Dermis blood vessel endothelial cell (primary cell): ENCODE measurements at regions not wholly inside any gene's neighbourhood (a gene's known extent, or its start where the extent isn't known, plus 50 kb on each side); places are given as distances from the start of the nearest gene placed in this dataset.
A peak's percentile ranks its signal among the peaks of the same experiment; 100 is the strongest.
"Not testable (repeated sequence)": the region's sequence is repeated elsewhere in the genome, so short reads cannot be mapped to it uniquely, and the experiment has no call there.

Experiments
- DNase-seq: peaks from one replicate; pipeline ENCODE4 v3.0.0; 2010

DNA sequence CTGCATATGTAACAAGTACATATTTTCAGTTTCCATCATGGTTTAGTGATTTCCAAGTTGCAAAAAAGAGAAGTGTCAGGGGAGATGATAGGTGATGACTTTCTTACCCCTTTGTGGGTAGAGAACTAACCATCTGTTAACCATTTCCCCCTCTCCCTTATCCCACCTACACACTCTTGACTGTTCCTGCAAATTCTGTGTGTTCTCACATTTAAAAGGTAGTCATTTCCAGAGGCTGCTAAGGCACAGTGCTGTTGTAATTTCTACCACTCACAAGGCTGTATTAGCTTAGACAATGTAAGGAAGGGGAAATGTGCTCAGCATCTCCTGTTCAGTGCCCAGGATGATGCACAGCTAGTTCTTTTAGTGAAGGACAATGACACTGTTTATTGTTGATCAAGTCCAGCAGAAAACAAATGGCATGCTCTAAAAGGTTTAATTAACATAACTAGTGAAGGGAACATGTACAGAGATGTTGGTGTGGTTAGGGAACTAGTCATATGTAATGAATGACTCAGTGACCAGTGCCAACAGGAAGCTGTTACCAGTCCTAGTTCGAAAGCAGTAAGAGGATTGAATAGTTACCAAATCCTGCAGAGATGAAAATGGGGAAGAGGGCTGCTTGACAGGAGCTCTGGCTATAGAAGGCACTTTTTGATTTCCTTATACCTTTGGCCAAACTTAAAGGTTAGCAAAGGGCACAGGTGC, 165.1 kb downstream of the PLK2 start:
- peak; percentile 91 for DNase-seq

DNA sequence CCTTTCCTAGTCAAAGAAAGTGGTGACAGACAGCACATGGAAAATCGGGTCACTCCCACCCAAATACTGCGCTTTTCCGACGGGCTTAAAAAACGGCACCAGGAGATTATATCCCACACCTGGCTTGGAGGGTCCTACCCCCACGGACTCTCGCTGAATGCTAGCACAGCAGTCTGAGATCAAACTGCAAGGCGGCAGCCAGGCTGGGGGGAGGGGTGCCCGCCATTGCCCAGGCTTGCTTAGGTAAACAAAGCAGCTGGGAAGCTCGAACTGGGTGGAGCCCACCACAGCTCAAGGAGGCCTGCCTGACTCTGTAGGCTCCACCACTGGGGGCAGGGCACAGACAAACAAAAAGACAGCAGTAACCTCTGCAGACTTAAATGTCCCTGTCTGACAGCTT, 171.6 kb downstream of the PLK2 start:
- not testable (repeated sequence) for DNase-seq

DNA sequence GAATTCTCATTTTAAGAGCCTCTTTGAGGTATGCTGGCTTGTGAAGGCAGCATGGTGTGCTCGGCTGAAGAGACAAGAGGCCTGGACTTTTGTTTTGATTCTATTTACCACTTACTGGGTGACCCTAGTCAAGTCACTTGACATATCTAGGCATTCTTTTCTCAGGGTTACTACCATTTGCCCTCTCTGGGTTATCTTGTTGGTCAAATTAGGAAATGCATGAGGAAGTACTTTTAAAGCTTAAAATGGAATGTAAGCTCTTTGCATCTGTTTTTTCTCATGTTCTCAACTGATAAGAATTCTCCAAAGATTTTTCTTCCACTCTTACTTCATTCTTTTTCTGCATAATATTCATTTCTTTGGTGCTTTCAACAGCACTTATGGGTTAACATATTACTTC, 173.1 kb downstream of the PLK2 start:
- DNase-seq = no peak

DNA sequence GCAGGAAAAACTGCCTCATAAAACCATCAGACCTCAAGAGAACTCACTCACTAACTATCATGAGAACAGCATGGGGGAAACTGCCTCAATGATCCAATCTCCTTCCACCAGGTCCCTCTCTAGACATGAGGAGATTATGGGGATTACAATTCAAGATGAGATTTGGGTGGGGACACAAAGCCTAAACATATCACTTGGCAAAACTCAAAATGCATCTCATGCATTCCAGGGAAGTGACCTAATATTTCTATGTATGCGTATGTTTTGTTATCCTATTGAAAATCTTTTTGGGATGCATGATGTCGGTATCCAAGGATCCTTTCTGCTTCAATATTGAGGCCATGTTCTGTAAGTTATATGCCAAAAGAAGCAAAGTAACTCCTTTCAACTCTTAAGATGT, 174.0 kb downstream of the PLK2 start:
- DNase-seq = no peak

DNA sequence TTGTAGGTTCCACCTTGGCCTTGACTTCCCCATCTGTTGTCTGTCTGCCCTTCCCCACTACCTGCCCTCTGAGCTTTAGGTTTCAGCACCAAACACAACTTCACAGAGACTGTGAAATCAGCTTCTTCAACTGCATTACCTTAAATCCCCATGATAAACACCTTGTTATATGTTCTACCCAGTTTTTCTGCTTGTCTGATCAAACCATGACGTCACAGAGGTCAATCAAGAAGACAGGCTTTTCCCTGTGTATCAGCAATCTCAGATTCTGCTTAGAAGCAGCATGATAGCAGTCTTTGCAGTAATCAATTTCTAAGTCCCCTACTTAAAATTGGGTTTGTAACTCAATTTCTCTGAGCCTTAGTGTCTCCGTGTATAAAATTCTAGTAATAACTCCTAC, 175.0 kb downstream of the PLK2 start:
- DNase-seq = no peak

DNA sequence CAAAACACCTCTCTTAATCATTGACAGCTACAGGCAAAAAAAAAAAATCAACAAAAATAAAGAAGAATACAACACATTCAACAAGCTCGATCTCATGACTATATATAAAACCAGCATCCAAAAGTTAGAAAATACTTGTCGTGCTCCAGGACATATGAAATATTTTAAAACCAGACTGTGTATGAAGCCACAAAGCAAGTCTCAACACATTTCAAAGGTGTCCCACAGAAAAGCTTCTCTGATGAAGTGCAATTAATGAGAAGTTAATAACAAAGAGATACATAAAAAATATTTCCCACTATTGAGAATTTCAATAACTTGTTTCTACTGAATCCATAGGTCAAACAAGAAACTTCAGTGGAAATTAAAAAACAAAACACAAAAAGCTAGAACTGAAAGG, 178.7 kb downstream of the PLK2 start:
- DNase-seq = no peak

DNA sequence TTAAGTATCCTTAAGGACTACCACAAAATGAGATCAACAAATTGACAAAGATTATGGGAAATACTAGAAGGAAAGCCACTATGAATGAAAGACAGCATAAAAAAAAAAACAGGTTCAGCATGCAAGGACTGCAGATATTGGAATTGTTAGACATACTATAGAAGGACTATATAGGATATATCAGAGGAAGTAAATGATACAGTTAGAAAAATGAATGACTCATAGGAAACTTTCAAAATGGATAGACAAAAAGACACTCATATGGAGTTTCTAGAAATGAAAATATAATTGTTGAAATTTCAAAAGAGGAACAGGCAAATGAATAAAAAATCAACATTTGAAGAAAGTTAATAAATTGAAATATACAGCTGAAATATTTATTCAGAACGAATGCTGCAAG, 180.6 kb downstream of the PLK2 start:
- no peak for DNase-seq

DNA sequence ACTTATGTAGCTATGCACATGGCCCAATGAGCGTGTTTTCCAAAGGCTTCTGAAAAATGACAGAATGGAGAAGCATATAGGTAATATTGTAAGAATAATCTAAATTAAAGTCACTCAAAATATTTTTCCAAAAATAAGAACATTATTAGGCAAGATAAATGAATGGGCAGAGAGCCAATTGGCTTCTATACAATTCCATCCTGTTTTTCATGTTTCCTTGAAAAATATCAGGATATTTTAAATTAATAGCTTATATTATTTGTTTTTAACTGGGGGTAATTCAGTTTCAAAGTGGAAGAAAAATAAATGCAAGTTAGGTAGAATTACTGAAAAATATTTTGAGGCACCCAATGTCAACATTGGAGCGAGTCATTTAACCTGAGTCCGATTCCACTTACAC, 183.5 kb downstream of the PLK2 start:
- DNase-seq = peak; percentile 41

DNA sequence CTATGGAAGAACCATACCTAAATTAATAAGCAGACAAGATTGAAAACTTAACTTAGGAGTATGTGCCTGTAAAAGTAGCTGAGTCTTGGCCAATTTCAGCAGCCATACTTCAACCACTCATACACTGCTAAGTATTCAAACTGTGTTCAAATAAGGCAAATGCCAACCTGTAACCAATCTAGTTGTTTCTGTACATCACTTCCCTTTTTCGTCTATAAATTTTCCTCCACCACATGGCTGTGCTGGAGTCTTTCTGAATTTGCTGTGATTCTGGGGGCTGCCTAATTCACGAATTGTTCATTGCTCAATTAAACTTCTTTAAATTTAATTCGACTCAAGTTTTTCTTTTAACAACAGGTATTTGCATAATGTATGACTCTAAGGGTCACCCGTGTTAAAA, 184.4 kb downstream of the PLK2 start:
- DNase-seq = no peak

DNA sequence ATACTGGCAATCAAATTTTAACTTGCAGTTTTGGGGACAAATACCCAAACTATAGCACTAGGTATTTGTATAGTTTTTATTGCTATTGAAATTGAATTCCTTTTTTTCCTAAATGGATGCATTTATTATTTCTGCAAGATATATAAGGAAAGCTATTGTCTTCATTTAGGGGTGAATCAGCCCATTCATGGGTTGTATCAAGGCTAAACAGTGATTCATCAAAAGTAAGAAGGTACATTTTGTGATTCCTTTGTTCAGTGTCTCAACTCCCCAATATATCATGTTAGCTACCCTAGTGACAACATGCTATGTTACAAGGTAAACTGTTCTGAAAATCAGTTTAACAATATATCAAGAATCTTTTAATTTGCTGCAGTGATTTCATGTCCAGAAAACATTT, 185.7 kb downstream of the PLK2 start:
- peak; percentile 60 for DNase-seq

DNA sequence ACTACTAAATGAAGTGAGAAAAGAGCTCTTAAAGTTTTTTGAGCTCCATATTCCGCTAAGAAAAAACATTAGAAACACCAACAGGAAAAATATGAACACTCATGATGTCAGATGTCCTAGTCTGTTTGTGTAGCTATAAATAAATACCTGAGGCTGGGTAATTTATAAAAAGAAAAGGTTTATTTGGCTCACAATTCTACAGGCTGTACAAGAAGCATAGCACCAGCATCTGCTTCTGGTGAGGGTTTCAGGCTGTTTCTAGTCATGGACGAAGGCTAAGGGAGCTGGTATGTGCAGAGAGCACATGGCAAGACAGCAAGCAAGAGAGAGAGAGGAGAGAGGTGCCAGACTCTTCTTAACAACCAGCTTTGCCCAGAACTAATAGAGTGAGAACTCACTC, 186.2 kb downstream of the PLK2 start:
- peak; percentile 49 for DNase-seq

DNA sequence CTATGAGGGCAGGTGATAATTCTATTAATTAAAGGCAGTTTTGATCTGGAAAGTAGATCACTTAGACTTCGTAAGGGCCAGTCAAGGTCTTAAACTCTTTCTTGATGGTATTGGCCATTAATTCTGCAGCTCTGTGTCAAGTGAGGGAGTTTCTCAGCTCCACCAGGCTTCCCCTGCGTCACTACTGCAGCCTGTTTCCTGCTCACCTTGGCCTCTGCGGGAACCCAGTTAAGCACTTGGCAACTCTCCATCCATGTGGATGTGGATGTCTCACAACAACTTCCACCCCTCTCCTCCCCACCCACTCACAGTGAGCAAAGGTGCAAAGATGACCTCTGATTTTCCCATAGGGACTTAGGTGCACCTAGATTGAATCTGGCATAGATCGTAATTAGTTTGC, 191.6 kb downstream of the PLK2 start:
- peak; percentile 99 for DNase-seq

DNA sequence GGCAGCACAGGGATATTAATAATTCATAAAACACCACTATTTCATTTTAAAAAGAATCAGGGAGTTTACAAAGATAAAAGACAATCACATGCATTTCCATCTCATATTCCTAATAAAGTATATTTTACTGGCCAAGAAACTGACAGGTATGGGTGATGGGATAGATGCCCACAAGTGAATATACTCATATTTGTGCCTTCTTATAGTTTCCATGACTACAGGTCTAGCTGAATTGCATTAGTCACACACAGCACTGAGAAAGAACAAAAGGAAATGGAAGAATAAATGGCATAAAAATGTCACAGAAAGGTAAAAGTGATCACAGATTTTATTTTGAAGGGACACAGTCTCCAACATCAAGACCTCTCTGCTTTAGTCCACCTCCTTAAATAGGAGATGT, 193.5 kb downstream of the PLK2 start:
- DNase-seq = peak; percentile 72

DNA sequence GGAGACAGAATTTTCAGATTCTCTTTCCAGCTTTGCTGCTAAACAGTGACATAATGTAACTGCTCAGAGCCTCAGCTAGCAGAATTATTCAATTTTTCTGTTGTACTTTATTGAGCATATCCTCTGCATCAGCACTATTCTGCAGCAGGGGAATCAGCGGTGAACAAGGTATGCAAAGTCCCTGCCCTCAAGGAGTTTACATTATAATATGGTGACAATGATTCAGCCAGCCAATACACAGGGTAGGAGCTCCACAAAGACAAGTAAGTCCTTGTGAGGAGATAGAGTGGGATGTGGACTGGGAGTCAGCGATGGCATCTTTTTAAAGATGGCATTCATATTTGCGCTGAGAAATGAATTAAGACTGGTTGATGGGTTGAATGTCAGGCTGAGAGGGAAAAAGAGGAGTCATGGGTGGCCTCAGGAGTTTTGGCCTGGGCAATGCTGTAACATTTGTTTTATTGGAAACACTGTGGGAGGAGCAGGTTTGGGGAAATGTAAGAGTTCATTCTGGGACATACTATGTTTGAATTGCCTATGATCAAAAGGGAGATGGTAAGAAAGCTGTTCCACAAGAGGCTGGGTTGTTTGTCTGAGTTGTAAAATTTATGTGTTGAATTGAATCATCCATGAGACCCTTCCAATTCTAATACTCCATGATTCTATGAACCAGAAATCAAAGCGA, 194.5 kb downstream of the PLK2 start:
- DNase-seq = no peak

DNA sequence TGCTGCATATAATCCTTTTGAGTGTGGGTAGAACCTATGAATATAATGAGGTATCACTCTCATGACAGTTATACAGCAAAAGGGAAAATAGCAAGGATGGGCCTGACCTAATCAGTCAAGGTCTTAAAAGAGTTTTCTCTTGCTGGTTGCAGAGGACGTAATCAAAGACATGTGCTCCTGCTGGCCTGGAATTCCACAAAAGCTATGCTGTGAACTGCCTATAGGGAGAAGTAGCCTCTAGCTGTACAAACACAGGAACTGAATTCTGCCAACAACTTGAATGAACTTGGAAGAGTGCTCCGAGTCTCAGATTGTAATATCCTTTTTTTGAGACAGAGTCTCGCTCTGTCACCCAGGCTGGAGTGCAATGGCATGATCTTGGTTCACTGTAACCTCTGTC, 195.6 kb downstream of the PLK2 start:
- peak; percentile 56 for DNase-seq

DNA sequence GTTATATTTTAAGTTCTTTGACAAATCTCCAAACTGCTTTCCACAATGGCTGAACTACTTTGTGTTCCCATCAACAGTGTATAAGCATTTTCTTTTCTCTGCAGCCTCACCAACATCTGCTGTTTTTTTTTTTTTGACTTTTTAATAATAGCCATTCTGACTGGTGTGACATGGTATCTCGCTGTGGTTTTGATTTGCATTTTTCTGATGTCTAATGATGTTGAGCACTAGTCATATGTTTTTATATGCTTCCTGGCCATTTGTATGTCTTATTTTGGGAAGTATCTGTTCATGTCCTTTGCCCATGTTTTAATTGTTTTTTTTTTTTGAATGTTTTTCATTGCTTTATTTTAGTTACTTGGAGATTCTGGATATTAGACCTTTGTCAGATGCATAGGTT, 196.6 kb downstream of the PLK2 start:
- DNase-seq = no peak

DNA sequence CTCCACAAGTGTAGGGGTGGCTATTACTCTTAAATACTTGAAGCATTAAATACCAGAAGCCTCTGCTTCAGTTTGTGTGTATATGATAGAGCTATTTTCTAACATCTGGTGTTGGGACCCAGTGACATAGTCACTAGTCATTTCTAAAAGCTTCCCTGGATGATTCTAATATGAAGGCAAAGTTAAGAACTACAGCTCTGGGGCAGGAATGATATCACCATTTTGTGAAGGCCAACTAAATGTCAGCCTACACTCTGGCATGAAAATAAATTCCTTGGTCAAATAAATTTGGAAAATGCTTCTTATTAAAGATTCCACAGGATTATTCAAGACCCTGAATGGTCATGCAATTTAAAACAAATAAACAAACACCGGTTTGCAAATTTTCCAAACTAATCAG, 197.7 kb downstream of the PLK2 start:
- DNase-seq = no peak

DNA sequence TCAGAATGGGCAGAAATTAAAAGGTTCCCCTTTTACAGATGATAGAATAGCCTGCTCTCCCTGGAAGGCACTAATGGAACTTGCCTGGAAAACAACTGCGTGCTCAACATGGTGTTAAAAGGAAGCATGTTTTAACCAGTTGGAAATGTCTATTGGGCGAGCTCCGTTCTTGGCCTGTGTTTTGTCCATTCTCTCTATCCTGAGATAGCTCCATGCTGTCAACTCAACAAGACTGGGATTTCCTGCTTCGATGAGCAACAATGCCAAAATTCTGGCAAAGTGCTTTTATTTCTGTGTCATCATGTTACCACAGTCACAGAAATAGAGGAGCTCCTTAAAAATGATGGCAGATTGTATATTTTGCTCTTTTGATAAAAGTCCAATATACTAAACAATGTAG, 198.3 kb downstream of the PLK2 start:
- no peak for DNase-seq

DNA sequence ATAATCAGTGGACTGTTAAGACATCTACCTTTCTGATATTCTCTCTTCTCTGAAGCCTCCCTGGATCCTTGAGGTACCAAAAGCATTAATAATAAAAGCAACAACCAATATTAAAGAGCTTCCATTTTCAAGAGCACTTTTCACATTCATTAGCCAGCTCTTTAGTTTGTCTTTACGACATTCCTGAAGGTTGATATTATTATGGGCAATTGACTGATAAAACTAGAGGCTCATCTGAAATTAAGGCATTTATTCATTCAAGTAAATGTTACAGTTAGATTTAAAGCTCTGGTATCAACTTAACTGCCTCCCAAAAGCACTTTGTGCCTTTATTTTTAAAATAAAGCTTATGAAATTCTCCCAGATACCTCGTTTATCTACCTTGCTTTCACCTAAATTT, 199.6 kb downstream of the PLK2 start:
- DNase-seq = no peak

DNA sequence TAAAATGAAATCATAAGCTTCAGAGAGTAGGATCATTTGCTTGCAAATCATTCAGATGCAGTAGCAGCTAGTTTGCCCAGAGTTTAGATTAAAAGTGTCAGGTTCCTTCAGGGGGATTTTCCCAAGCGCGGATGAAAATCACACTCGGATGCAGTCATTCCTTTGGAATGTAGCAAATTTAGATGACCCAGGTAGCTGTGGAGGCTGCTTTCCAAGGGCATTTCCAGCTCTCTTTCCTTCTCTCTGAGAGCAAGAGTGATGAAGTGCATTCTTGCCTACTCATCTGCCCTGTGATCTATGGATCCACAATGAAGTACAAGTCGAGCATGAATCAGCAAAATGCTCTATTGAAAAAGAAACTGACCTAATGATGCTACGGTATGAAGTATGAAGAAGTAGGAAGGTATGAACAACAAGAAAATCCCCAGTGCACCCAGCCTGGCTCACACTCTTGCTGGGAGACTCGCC, 200.2 kb downstream of the PLK2 start:
- peak; percentile 90 for DNase-seq

DNA sequence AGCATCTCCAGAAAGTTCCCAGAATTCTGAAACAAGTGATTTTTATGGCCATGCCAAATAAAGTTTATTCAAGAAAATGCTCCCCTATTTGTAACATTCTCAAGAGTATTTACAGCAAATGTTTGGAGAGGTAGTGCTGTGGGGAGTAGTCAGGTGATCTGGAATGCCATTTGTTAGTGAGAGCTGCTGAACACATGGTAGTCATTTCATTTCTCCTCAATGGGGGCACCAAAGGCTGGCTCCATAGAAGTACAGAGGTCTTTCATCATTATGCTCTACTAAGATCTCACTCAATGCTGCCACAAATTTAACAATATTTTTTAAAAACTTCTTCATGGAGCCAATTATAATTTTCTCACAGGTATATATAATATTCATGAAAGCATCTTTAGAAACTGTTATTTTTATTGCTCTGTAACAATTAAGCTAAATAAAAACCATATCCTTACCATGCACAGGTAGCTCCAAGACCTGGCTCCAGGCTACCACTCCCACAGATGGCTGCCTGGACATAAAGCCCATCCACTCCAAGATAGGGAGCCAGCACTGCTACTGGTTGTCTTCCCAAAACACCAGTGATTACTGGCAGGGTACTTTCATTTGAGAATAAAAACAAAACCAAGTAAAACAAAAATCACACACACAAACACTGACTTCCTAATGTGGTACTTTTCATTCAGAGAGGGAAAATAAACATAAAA, 200.8 kb downstream of the PLK2 start:
- no peak for DNase-seq

DNA sequence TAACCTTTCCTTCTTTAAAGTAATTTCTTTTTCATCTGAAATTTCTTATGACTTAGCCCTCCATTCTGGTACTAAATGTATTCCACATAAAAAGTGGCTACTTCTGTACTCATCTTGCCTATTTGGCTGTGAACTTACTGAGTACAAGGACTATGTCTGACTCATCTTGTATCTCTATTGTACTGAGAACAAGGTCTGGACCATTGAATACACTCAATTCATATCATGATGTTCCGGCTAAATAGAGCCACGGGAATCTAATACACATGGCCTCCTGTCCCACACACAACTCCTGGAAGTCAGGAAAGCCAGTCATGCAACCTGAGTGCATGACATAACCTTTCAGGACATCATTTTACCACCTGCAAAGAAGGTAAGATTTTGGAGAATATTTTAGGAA, 203.9 kb downstream of the PLK2 start:
- DNase-seq = peak; percentile 43

DNA sequence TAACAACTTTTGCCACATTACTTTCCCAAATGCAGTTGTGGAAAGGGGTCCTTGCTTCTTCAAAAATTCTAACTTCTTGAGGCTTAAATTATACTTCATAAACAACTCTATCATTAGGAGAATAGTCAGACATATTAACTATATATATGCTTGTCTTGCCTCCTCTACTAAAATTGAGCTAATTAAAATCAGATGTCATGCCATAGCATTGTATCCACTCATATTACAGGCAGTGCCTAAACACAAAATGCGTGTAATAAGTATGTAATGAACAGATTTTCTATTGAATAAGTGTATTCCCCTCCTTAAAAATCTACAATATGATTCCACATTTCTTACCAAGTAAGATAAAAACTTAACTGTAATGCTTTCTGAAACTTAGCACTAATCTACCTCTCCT, 204.5 kb downstream of the PLK2 start:
- DNase-seq = no peak

DNA sequence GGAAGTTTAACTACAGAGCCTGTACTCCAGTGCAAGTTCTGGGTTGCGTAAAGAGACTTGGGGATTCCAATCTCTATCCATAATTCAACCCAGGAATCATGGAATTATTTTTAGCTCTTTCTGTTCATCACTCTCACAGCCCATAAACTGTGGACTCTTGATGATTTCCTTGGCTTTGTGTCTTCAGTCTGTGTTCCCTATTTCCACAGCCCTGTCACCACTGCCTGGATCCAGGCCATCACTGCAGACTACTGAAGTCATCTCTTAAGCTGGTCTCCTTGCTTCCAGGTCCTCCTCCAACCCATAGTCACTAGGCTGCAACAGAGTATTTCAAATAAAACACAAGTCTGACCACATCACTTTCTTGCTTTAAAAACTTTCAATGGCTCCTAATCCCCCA, 211.7 kb downstream of the PLK2 start:
- no peak for DNase-seq
